DMS53 treated with DMSO at 0.1 percent for 48 hours (cell line): ENCODE measurements at regions not wholly inside any gene's neighbourhood (a gene's known extent, or its start where the extent isn't known, plus 50 kb on each side); places are given as distances from the start of the nearest gene placed in this dataset.
"Not testable (repeated sequence)": the region's sequence is repeated elsewhere in the genome, so short reads cannot be mapped to it uniquely, and the experiment has no call there.

Experiments
- DNase-seq: peaks from one replicate; lab custom pipeline; 2025; ENCODE audit not compliant: unreplicated experiment; lab: John Stamatoyannopoulos, UW

- no peak for DNase-seq
Observed at GRCh38 chr6:125423047-125423446, 121.3 kb upstream of the HDDC2 start.

- DNase-seq, result no peak
Observed at GRCh38 chr6:125431971-125432370, 130.2 kb upstream of the HDDC2 start.

- DNase-seq, result no peak
Observed at GRCh38 chr6:125432963-125433362, 131.2 kb upstream of the HDDC2 start.

GRCh38 chr6:125434760-125435159, 133.0 kb upstream of the HDDC2 start:
- no peak for DNase-seq

- DNase-seq, result no peak
Observed at GRCh38 chr6:125439512-125439911, 137.7 kb upstream of the HDDC2 start.

GRCh38 chr6:125444006-125444923, 142.5 kb upstream of the HDDC2 start:
- DNase-seq, result no peak

- DNase-seq, result no peak
Observed at GRCh38 chr6:125445054-125445453, 143.3 kb upstream of the HDDC2 start.

- DNase-seq, result no peak
Observed at GRCh38 chr6:125446011-125446410, 144.2 kb upstream of the HDDC2 start.

- DNase-seq, result no peak
Observed at GRCh38 chr6:125451750-125452149, 150.0 kb upstream of the HDDC2 start.

- DNase-seq, result no peak
Observed at GRCh38 chr6:125453516-125453915, 151.7 kb upstream of the HDDC2 start.

GRCh38 chr6:125454351-125454750, 152.6 kb upstream of the HDDC2 start:
- DNase-seq, result no peak

- not testable (repeated sequence) for DNase-seq
Observed at GRCh38 chr6:125458493-125458892, 156.7 kb upstream of the HDDC2 start.

GRCh38 chr6:125465332-125465731, 163.6 kb upstream of the HDDC2 start:
- DNase-seq, result not testable (repeated sequence)

GRCh38 chr6:125469915-125470314, 168.1 kb upstream of the HDDC2 start:
- no peak for DNase-seq

- DNase-seq, result peak; percentile 3
Observed at GRCh38 chr6:125471667-125472066, 169.9 kb upstream of the HDDC2 start.

- DNase-seq, result no peak
Observed at GRCh38 chr6:125474061-125474460, 172.3 kb upstream of the HDDC2 start.

- DNase-seq, result no peak
Observed at GRCh38 chr6:125477156-125477555, 175.4 kb upstream of the HDDC2 start.

- DNase-seq, result no peak
Observed at GRCh38 chr6:125477844-125478243, 176.1 kb upstream of the HDDC2 start.

- DNase-seq, result no peak
Observed at GRCh38 chr6:125480146-125480545, 178.4 kb upstream of the HDDC2 start.

- no peak for DNase-seq
Observed at GRCh38 chr6:125480571-125480970, 178.8 kb upstream of the HDDC2 start.

GRCh38 chr6:125481056-125481455, 179.3 kb upstream of the HDDC2 start:
- DNase-seq, result no peak

GRCh38 chr6:125485757-125486156, 184.0 kb upstream of the HDDC2 start:
- DNase-seq, result no peak

GRCh38 chr6:125486881-125487280, 185.1 kb upstream of the HDDC2 start:
- no peak for DNase-seq
